NCI-H510A (cell line): ENCODE measurements at regions not wholly inside any gene's neighbourhood (a gene's known extent, or its start where the extent isn't known, plus 50 kb on each side); places are given as distances from the start of the nearest gene placed in this dataset.

Experiments
- DNase-seq: peaks from one replicate; lab custom pipeline; 2025; lab: John Stamatoyannopoulos, UW

- no peak for DNase-seq
Observed at GRCh38 chr5:117504305-117504704, 929.7 kb upstream of the SEMA6A start.

- DNase-seq, result no peak
Observed at GRCh38 chr5:117497601-117498000, 923.0 kb upstream of the SEMA6A start.

- DNase-seq, result no peak
Observed at GRCh38 chr5:117496801-117497200, 922.2 kb upstream of the SEMA6A start.

GRCh38 chr5:117494188-117494587 lies 919.6 kb upstream of the SEMA6A start:
- DNase-seq, result no peak

GRCh38 chr5:117488976-117489500 lies 914.4 kb upstream of the SEMA6A start:
- peak; percentile 31 for DNase-seq

- no peak for DNase-seq
Observed at GRCh38 chr5:117487556-117487955, 912.9 kb upstream of the SEMA6A start.

GRCh38 chr5:117486879-117487391 lies 912.3 kb upstream of the SEMA6A start:
- DNase-seq, result peak; percentile 60

GRCh38 chr5:117486261-117486660 lies 911.6 kb upstream of the SEMA6A start:
- no peak for DNase-seq

GRCh38 chr5:117475919-117476318 lies 901.3 kb upstream of the SEMA6A start:
- DNase-seq, result no peak

- DNase-seq, result no peak
Observed at GRCh38 chr5:117473165-117473564, 898.5 kb upstream of the SEMA6A start.

GRCh38 chr5:117463881-117464570 lies 889.4 kb upstream of the SEMA6A start:
- no peak for DNase-seq

GRCh38 chr5:117461966-117462365 lies 887.3 kb upstream of the SEMA6A start:
- no peak for DNase-seq

GRCh38 chr5:117461403-117461802 lies 886.8 kb upstream of the SEMA6A start:
- no peak for DNase-seq

- DNase-seq, result no peak
Observed at GRCh38 chr5:117457656-117458055, 883.0 kb upstream of the SEMA6A start.

GRCh38 chr5:117456866-117457470 lies 882.3 kb upstream of the SEMA6A start:
- no peak for DNase-seq

GRCh38 chr5:117455236-117456233 lies 880.9 kb upstream of the SEMA6A start:
- peak; percentile 7 for DNase-seq

GRCh38 chr5:117454716-117455212 lies 880.1 kb upstream of the SEMA6A start:
- peak; percentile 1 for DNase-seq

- no peak for DNase-seq
Observed at GRCh38 chr5:117436846-117437245, 862.2 kb upstream of the SEMA6A start.

GRCh38 chr5:117435203-117435602 lies 860.6 kb upstream of the SEMA6A start:
- no peak for DNase-seq

GRCh38 chr5:117434254-117434653 lies 859.6 kb upstream of the SEMA6A start:
- DNase-seq, result no peak

GRCh38 chr5:117433818-117434217 lies 859.2 kb upstream of the SEMA6A start:
- no peak for DNase-seq

GRCh38 chr5:117431091-117431490 lies 856.5 kb upstream of the SEMA6A start:
- no peak for DNase-seq
